ENCODE measurements at regions not wholly inside any gene's neighbourhood (a gene's known extent, or its start where the extent isn't known, plus 50 kb on each side); places are given as distances from the start of the nearest gene placed in this dataset.
"Not testable (repeated sequence)": the region's sequence is repeated elsewhere in the genome, so short reads cannot be mapped to it uniquely, and the experiment has no call there.

DNA sequence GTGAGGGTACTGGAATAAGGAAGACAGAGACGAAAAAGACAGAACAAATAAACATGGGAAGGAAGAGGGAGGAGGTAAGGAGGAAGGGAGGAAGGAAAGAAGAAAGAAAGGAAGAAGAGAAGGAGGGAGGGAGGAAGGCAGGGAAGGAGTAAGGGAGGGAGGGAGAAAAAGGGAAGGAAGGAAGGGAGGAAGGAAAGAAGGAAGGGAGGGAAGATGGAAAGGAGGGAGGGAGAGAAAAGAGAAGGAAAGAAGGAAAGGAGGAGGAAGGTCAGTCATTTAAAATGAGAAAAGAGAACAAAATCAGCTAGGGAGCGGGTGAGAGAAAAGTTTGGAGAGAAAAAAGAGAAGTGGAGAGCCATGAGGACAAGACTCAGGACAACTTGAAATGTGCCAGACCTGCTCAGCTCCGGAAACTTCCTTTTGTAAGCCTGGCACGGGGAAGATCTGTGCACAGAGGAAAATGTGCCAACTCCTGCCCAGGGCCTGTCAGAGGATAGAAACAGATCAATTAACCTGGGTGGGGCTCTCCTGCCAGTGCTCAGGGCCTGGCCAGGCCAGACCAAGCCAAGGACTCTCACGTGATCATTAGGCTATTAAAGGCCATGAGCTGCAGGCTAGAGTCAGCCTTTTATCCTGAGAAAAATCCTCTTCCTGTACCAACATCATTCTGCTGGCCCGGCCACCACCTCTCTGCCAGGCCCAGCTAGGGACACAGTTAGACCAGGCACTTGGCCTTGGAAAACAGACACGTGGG is 50.1 kb upstream of the BCL6 start:
- DNase-seq (ENCODE audit: low spot score) = no peak

DNA sequence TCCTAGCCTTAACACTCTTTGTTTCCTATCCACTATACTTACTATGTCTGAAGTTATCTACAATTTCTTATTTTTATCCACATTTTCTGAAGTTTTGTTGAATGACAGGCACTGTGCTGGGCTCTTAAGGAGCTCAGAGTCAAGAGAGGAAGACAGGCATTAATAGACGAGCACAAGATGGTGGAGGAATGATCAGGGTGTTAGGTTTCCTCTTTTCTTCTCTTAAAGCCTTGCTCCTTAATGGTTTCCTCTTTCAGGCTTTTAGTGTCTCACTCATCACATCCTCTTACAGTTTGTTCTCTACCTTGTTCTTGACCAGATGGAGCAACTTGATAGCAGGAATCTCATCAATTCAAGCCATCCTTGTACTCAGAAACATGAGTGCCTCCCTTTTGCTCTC is 52.9 kb upstream of the BCL6 start:
- DNase-seq (ENCODE audit: low spot score) = no peak

DNA sequence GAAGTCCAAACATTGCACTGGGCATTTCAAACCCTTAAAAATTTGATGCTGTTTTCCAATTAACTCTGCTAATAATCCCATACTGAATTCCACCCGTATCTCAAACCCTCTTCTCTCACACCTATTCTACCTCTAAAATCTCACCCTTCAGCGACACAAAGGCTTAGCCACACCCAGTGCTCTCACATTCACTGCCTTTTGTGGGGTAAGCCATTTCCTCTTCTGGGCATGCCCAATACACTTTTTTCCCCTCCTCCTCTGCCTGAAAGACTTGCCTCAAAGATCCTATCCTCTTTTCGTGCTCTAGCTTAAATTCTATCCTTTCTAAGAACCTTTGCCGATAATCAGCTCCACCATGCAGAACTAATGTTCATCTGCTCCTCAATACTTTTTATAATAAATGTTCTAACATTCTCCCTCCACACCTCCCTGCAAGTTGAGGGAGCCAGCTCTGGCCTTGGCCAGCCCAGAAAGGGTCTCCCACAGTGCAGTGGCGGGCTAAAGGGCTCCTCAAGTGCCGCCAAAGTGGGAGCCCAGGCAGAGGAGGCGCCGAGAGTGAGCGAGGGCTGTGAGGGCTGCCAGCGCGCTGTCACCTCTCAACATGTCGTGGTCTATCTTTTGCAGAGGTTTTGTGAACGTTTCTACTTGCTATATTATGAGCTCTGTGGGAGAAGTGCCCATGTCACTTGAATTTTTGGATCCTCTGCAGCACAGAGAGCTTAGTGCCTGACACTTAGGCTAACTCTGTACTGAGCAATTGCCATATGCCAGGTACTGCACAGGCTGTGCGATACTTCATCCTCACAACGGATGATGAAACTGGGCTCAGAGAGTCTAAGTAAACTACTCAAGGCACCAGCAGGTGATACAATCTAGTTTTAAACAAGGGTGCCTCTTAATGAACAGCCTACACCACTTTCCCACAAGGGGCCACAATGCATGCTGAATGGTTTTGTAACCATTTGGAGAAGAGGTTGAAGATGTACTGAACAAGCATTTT is 53.6 kb upstream of the BCL6 start:
- no peak for DNase-seq (ENCODE audit: low spot score)

DNA sequence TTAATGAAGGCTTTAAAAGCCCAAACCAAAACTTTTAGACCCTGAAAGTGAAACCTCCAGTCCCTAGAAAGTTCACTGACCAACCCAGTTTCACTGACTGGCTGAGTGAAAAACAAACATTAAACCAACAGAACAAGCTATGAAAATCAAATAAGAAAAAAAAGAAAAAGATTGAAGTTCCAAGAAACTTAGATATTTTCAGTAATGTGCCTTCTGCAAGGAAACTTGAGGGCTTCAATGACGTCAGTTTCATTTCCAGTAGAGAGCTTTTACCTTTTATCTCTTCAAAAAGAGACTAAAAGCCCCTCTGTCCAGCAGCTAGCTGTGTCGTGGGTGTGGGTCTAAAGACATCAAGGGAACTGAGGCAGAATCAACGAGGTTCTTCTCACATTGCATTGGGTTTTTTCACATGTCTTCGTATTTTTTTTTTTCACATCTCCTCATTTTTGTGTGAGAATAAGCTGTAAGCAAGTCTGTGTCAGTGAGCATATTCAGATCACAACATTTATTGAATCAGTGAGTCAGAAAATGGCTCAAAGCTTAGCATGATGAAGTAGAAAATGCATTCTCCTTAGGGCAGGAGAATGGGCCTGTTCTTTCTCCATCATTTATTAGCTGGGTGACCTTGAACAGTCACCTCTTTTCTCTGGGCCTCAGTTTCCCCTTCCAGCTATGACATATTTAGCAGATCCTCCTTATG is 54.8 kb upstream of the BCL6 start:
- no peak for DNase-seq (ENCODE audit: low spot score)

DNA sequence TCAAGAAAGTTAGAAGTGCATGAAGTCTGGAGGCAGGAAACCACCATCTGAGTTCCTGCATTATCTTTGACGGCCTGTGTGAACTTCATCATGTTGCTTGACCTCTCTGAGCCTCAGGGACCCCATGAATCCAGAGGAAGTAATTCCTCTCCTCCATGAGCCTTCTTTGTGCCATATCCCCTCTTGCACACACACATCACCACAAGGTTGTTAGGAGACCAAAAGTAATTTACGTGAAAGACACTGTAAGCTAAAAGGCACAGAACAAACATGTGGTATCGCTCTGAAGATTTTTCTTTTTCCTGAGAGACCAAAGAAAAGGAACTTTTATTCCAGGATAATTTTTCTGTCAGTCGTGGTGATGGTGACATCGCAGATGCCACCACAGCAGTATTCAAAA is 55.9 kb upstream of the BCL6 start:
- DNase-seq (ENCODE audit: low spot score) = no peak

GRCh38 chr3:187802203-187802927 is 57.1 kb upstream of the BCL6 start:
- DNase-seq (ENCODE audit: low spot score) = no peak

- no peak for DNase-seq (ENCODE audit: low spot score)
These were observed 57.6 kb upstream of the BCL6 start for GRCh38 chr3:187802928-187803259.

DNA sequence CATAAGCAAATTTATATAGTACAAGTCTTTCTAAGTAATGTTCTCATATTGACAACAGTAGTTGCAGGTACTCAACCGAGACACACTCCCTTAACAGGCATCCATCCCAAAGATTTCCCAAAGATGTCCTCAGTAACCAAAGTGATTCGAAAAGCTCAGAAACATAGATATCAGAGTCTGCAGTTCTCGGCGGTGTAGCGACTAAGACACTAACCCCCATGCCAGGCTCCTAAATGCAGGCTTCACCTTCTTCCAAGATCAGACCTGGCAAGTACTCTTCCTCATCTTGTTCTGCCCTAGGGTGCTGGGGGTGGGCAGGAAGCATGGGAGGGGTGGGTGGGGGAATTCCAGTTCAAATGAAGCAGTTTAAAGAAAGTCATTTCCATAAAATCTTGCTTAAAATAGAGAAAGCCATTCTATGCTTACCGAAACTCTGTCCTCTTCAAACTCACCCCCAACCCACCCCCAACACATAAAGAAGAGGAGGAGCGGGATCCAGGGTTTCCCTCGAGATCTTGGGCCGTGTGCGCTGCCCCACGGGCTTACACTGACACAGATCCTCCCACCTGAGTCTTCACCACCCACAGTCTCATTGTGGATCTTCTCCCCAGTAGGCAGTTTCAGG is 59.0 kb upstream of the BCL6 start:
- no peak for DNase-seq (ENCODE audit: low spot score)

- DNase-seq (ENCODE audit: low spot score) = no peak
These were observed 59.5 kb upstream of the BCL6 start for GRCh38 chr3:187804745-187805121.

- no peak for DNase-seq (ENCODE audit: low spot score)
These were observed 60.5 kb upstream of the BCL6 start for GRCh38 chr3:187805774-187806173.

DNA sequence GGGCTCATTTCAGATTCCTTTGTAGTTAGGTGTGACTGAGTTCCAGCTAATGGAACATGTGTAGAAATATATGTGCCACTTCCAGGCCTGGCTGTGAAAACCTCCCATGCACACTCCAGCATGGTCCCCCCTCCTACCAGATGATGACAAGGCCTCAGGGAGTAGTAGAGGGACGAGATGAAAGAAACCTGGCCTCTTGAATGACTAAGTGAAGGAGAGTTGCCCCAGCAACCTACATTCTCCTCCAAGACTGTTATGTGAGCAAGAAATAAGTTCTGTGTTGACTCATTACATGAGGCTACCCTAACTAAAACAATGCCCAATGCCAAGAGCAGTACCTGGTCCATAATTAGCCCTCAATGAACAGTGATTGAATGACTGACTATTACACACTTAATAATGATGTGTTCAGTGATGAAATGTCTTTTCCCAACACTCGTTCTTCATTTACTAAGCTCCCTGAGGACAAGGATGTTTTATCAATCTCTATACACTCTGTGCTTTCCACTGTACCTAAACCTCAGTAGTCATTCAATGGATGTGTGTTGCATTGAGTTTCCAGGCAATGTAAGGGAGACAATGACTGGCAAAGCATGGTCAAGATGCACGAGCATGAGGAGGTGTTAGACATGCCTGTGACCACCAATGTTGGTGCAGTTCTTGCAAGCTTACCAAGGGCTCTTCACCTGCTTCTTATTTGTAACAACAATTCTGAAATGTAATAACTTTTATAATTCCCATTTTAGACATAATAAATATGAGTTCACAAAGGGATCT is 62.0 kb upstream of the BCL6 start:
- no peak for DNase-seq (ENCODE audit: low spot score)

DNA sequence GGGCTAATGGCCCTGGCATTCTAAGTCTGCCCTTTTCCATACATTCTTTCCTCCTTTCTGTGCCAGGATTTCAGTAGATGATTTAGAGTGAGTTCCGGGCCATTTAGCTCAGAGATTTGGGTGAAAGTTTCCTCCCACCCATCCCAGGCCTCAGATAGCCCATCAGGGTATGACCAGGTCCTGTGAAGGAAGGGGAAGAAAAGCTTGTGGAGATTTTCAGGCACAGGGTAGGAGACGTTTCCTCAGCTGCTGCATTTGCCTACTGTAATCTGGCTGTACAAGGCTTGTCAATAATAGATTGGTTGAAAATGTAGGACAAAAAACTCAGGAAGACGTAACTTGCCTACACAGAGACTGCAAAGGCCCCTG is 63.2 kb upstream of the BCL6 start:
- DNase-seq (ENCODE audit: low spot score) = no peak

- DNase-seq (ENCODE audit: low spot score) = no peak
These were observed 64.3 kb upstream of the BCL6 start for GRCh38 chr3:187809612-187809991.

DNA sequence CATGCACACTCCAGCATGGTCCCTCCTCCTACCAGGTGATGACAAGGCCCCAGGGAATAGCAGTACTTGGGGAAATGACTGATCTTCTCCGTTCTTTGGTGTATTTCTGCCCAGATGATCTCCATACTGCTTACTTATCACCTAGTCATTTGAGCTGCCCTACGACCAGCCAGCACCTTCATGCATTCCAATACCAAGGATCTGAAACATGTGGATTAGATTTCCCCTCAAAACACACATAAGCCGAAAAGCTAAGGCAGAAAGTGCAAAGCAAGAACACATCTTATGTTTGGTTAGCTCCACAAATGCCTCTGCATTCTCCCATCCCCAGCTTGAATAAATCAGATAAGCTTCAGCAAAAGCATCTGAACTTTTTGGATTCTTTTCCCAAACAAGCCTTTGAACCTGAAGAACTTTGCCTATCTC is 64.8 kb upstream of the BCL6 start:
- no peak for DNase-seq (ENCODE audit: low spot score)

- peak; percentile 74 for DNase-seq (ENCODE audit: low spot score)
These were observed 66.5 kb upstream of the BCL6 start for GRCh38 chr3:187811585-187812250.

- DNase-seq (ENCODE audit: low spot score) = no peak
These were observed 67.2 kb upstream of the BCL6 start for GRCh38 chr3:187812496-187812895.

GRCh38 chr3:187813198-187813597 is 67.9 kb upstream of the BCL6 start:
- no peak for DNase-seq (ENCODE audit: low spot score)

DNA sequence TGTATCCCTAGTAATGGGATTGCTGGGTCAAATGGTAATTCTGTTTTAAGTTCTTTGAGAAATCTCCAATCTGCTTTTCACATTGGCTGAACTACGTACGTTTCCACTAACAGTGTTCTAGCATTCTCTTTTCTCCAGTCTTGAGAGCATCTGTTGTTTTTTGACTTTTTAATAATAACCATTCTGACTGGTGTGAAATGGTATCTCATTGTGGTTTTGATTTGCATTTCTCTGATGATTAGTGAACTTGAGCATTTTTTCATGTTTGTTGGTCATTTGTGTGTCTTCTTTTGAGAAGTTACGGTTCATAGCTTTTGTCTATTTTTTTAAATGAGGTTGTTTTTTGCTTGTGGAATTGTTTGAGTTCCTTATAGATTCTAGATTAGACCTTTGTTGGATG is 72.5 kb upstream of the BCL6 start:
- not testable (repeated sequence) for DNase-seq (ENCODE audit: low spot score)

- DNase-seq (ENCODE audit: low spot score) = no peak
These were observed 76.5 kb upstream of the BCL6 start for GRCh38 chr3:187821616-187822317.
